HG02970 (cell line): ENCODE measurements at regions not wholly inside any gene's neighbourhood (a gene's known extent, or its start where the extent isn't known, plus 50 kb on each side); places are given as distances from the start of the nearest gene placed in this dataset.
"Not testable (repeated sequence)": the region's sequence is repeated elsewhere in the genome, so short reads cannot be mapped to it uniquely, and the experiment has no call there.

Experiments
- ATAC-seq: cut with Tn5 transposase; IDR thresholded peaks from one replicate; pipeline ENCODE4 v1.9.1; 2021; ENCODE audit warnings: mild to moderate bottlenecking, moderate library complexity, moderate number of reproducible peaks; ENCODE audit not compliant: unreplicated experiment, low FRiP score

- no peak for ATAC-seq
These were observed 243.9 kb upstream of the LRIG3 start for GRCh38 chr12:59164226-59164625.

GRCh38 chr12:59158681-59159080 lies 238.4 kb upstream of the LRIG3 start:
- ATAC-seq, result no peak

GRCh38 chr12:59158066-59158465 lies 237.8 kb upstream of the LRIG3 start:
- no peak for ATAC-seq

DNA sequence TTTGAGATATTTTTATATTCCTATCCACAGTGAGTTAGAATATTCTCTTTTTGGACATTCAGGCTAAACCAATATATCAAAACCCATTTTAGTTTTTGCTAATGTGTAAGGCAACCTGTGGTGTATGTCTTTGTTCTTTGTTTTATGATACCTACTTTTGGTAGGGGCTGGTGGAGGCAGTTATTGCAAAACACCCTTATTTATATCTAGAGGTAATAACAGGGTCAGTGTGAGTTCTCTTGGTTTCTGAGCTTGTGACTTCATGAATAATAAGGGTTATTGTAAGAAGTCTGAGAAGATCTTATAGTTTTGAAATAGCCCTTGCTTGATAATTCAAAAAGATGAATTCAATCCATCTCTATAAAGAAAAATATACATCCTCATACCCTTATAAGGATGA lies 235.1 kb upstream of the LRIG3 start:
- ATAC-seq, result no peak

- no peak for ATAC-seq
These were observed 230.9 kb upstream of the LRIG3 start for GRCh38 chr12:59151243-59151642.

DNA sequence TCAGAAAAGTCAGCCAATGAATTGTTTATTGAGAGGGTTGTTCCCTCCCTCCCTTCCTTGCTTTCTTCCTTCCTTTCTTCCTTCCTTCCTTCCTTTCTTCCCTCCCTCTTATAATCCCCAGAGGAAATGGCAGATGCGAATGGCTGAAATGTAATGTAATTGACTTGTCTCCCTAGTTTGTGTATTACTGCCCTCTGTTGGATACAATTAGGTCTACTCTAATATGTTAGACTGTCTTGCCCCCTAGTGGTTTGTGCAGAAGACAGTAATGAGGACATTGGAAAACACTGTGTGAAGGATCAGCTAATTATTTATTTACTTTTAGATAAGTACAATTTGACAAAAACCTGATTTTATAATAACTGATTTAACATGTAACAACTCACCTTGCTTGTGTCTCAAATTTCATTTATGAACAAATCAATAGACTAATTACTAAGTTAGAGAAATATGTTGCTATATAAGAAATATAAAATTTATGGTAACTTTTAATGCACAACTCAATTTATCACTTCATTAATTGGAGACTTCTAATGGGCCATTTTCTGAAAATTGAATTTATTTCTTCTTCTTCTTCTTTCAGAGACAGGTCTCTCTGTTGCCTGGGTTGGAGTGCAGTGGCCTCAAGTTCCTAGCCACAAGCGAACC lies 229.8 kb upstream of the LRIG3 start:
- ATAC-seq, result peak; percentile 100

GRCh38 chr12:59147791-59148190 lies 227.5 kb upstream of the LRIG3 start:
- ATAC-seq, result no peak

GRCh38 chr12:59142183-59142790 lies 222.0 kb upstream of the LRIG3 start:
- no peak for ATAC-seq

- ATAC-seq, result no peak
These were observed 214.4 kb upstream of the LRIG3 start for GRCh38 chr12:59134750-59135149.

GRCh38 chr12:59131462-59131861 lies 211.2 kb upstream of the LRIG3 start:
- ATAC-seq, result no peak

DNA sequence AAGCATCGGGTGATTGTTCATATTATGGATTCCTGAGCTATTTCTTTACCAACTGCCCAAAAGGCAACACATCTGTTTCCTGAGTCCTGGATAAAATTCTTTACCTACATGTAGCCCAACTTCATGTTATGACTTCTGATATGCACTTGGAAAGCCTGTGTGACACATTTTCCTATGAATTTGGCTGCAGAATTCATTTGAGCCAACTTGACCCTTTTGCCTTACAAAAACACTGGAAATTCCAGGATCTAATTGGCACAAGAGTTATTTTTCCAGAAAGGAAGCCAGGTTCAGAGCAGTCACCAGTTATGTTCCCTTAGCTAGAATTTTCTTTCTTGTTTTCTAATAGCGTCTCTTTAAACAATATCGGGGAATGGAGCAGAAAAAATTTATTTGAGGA lies 202.5 kb upstream of the LRIG3 start:
- ATAC-seq, result no peak

DNA sequence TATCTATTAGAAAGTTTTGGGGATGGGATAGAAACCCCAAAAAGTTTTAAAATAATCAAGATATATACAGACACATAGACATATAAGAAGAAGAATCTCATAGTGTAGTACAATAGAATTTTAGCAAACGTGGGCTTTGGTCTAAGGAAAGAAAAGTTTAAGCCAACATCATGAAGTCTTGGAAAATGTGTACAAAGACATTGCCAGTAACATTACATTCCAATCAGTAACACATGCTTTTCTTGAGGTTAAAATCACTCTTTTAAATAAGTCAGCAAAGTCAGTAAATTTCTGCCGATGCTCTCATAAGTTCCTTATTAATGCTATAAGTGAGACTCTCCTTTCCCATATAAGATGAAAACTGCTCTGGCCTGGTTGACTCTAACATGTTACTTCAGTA lies 201.1 kb upstream of the LRIG3 start:
- ATAC-seq, result no peak

DNA sequence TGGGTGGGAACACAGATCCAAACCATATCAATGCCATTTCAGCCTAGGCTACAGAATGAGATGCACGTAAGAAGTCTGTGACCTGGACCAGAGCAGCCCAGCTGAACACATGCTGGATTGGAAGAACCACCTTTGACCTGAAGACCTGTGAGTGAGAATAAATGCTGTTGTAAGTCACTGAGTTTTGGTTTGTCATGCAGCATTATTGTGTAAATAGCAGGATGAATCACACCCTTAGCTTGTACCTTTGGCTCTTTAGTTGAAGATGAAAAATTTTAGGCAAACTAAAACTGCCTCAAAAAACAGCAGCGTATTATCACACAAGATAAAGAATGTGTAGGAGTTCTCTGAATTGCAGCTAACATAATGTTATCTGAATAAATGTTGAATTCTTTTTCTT lies 199.4 kb upstream of the LRIG3 start:
- no peak for ATAC-seq

DNA sequence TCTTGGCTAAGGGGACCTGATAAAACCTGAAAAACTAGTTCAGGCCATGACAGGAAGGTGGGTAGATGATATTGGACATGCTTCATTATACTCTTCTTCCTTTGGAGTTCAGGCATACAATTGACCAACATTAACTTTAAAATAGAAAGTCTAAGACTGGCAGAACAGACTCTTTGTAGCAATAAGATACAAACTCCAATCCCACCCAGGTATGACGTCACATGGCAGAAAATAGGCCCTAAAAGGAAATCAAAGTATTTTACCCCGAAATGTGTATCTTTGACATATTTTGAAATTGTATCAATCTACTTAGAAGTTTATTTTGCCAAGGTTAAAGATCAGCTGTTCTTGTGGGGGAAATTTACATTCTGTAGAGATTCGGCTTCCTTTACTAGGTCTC lies 198.1 kb upstream of the LRIG3 start:
- no peak for ATAC-seq

DNA sequence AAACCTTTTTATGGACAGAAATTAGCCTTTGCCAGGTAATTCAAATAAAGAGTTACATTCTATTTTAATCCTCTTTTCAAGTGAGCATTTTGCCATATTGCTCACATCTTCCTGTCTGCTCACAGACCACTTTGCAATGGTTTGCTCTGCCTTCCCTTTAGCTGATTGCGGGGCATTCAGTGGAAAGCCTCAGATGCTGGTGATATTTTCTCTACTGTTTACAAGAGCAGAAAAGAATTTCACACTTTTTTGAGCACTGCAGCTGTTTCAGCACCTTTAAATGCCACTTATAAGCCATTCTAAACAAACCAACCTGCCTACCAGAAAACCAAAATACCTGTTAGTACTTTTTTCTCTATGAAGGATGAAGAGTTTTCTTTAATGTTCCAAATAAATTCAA lies 195.7 kb upstream of the LRIG3 start:
- ATAC-seq, result no peak

DNA sequence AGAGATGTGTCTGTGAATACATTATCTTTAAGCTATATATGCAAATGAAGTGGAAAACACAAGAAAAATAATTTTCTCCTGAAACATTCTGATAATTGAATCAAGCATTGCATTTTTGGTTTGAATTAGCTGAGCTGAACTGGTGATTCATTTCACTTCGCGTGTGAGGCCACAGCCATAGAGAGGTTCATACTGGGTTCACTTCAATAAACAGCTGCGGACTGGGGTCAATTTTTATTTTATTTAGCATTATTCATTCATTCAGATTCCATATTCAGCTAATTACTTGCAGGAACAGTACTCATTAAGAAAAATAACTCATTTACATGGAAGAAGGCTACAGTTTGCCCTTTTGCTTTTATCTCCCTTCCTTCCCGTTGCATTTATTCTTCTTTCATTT lies 195.2 kb upstream of the LRIG3 start:
- ATAC-seq, result no peak

- ATAC-seq, result peak; percentile 87
These were observed 193.7 kb upstream of the LRIG3 start for GRCh38 chr12:59113831-59114615.

DNA sequence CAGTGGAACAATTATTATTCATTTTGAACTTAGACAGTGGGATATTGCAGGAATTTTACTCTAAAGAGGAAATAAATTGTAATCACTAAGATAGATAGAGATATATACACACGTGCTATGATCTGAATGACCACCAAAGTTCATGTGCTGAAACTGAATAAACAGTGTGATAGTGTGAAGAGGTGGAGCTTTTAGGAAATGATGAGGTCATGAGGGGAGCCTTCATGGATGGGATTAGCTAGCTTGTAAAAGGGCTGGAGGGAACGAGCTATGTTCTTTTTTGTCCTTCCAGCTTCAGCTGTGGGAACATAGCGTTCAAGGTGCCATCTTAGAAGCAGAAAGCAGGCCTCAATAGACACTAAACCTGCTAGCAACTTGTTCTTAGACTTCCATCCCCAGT lies 191.5 kb upstream of the LRIG3 start:
- no peak for ATAC-seq

GRCh38 chr12:59108516-59108915 lies 188.2 kb upstream of the LRIG3 start:
- ATAC-seq, result not testable (repeated sequence)

- ATAC-seq, result no peak
These were observed 180.3 kb upstream of the LRIG3 start for GRCh38 chr12:59100585-59100984.

- no peak for ATAC-seq
These were observed 177.6 kb upstream of the LRIG3 start for GRCh38 chr12:59097876-59098275.

GRCh38 chr12:59096246-59096645 lies 175.9 kb upstream of the LRIG3 start:
- no peak for ATAC-seq
